ENCODE measurements at regions not wholly inside any gene's neighbourhood (a gene's known extent, or its start where the extent isn't known, plus 50 kb on each side); places are given as distances from the start of the nearest gene placed in this dataset.

- TF ChIP-seq EZH2 (optimal IDR thresholded peaks at IDR 0.05; ENCODE audit: low read depth, low read length), result no peak
- TF ChIP-seq CTCF (IDR thresholded peaks at IDR 0.05; ENCODE audit: low read length), result no peak
- TF ChIP-seq EZH2phosphoT487 (IDR thresholded peaks at IDR 0.05; ENCODE audit: low read length), result no peak
Measured at GRCh38 chr22:49224243-49224642, 603.4 kb downstream of the BRD1 start.

Data from MM.1S (cell line).